Prostate gland (tissue), 2 donors: ENCODE measurements at regions not wholly inside any gene's neighbourhood (a gene's known extent, or its start where the extent isn't known, plus 50 kb on each side); places are given as distances from the start of the nearest gene placed in this dataset.
"Not testable (repeated sequence)": the region's sequence is repeated elsewhere in the genome, so short reads cannot be mapped to it uniquely, and the experiment has no call there.

Experiments
- DNase-seq: peaks from one replicate; pipeline ENCODE4 v3.0.0-alpha.2; 2019; ENCODE audit warnings: low spot score
- H3K27ac ChIP-seq, 2 donors: fragments of 200-600 bp; sonication (generic); 2 replicates each; pipeline ENCODE4 v1.5.1; 2017 to 2019
- H3K27me3 ChIP-seq: fragments of 200-600 bp; sonication (generic); replicated peaks from 2 replicates; pipeline ENCODE4 v1.5.1; 2019; ENCODE audit not compliant: insufficient read depth
- H3K36me3 ChIP-seq, 2 donors: fragments of 200-600 bp; sonication (generic); 1 replicate in 1 of 2; 2 replicates in 1 of 2; pipeline versions ENCODE4 v1.5.1 to v1.8.1; 2017 to 2019
- H3K4me1 ChIP-seq: fragments of 200-600 bp; sonication (generic); replicated peaks from 2 replicates; pipeline ENCODE4 v1.5.1; 2019
- H3K4me3 ChIP-seq, 2 donors: fragments of 200-600 bp; sonication (generic); 2 replicates each; pipeline ENCODE4 v1.5.1; 2017 to 2019
- H3K9me3 ChIP-seq: fragments of 200-600 bp; sonication (generic); 2 replicates; pipeline ENCODE4 v1.5.1; 2017
- POLR2A ChIP-seq: fragments of 450-650 bp; IDR thresholded peaks from one replicate; pipeline ENCODE4 v1.6.1; 2016; ENCODE audit warnings: antibody characterized with exemption, mild to moderate bottlenecking
- POLR2AphosphoS5 ChIP-seq: sonication (generic); formaldehyde crosslinking; IDR thresholded peaks from one replicate; pipeline ENCODE4 v1.6.1; 2017; ENCODE audit warnings: antibody characterized with exemption
- WGBS: methylation state at CpG from one replicate; pipeline ENCODE4 v1.1.5; 2018; 5-methylcytosine and 5-hydroxymethylcytosine counted together
- intact Hi-C: fragments of 100-400 bp; cut with DNase I; formaldehyde crosslinking; loops from one replicate; pipeline ENCODE4 v1.14.2; 2022
- TF ChIP-seq, protein P1 (sequence below), 4 experiments: fragments of 200-600 bp in 2 of 4; fragments of 450-650 bp in 2 of 4; sonication (generic) in 2 of 4; IDR thresholded peaks; 1 replicate in 3 of 4; 2 replicates in 1 of 4; pipeline ENCODE4 v1.5.1; 2016 to 2019; ENCODE audit warnings: antibody characterized with exemption in 4 of 4, mild to moderate bottlenecking in 2 of 4, moderate library complexity in 2 of 4

DNA sequence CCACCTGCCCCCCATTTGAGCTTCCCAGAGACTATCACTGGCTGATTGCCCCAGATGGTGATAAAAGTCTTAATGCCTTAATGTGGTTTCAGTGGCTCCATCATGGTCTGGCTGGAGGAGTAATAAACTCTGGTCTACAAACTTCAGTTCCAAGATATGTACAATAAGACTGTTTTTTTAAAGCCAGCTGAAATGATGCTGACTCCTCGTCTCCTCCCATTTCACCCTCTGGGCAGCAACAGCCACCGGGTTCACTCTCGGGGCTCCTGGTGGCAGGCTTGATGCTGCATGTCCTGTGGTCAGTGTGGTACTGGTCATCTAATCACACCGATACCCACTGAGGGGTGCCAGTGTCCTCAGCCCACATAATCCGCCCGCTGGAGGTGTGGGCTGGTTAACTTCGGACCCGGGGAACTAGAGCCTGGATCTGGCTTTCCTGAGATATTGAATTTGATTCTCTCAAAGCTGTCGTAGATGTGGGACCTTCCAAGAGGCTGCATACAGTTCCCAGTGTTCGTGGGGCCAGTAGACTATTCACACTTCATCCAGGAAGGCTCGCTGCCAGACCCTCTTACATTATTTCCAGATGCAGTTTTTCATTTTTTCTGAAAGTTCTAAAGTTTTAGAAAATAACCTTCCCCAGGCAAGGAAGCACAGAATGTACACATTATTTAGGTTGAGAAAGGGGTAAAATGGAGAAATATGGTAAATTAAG is 95.3 kb downstream of the GALR1 start:
- Histone ChIP-seq H3K4me3 (no peak overlapping the region), H3K27me3 (peaks cover 1% of the 10 kb centered on the region), H3K27ac (no peak overlapping the region), H3K4me1 (no peaks in the 10 kb centered on the region), H3K9me3 (no peaks in the 10 kb centered on the region), H3K36me3 (no peaks in the 10 kb centered on the region)
- intact Hi-C loops, result no loop called here
- DNase-seq, result no peak
- WGBS, result 77% methylated on average over 11 of the region's 11 CpGs
- TF ChIP-seq, protein P1, sequence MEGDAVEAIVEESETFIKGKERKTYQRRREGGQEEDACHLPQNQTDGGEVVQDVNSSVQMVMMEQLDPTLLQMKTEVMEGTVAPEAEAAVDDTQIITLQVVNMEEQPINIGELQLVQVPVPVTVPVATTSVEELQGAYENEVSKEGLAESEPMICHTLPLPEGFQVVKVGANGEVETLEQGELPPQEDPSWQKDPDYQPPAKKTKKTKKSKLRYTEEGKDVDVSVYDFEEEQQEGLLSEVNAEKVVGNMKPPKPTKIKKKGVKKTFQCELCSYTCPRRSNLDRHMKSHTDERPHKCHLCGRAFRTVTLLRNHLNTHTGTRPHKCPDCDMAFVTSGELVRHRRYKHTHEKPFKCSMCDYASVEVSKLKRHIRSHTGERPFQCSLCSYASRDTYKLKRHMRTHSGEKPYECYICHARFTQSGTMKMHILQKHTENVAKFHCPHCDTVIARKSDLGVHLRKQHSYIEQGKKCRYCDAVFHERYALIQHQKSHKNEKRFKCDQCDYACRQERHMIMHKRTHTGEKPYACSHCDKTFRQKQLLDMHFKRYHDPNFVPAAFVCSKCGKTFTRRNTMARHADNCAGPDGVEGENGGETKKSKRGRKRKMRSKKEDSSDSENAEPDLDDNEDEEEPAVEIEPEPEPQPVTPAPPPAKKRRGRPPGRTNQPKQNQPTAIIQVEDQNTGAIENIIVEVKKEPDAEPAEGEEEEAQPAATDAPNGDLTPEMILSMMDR (IDR thresholded peaks at IDR 0.05), result no peak
- TF ChIP-seq POLR2AphosphoS5 (no peak), POLR2A (no peak)

DNA sequence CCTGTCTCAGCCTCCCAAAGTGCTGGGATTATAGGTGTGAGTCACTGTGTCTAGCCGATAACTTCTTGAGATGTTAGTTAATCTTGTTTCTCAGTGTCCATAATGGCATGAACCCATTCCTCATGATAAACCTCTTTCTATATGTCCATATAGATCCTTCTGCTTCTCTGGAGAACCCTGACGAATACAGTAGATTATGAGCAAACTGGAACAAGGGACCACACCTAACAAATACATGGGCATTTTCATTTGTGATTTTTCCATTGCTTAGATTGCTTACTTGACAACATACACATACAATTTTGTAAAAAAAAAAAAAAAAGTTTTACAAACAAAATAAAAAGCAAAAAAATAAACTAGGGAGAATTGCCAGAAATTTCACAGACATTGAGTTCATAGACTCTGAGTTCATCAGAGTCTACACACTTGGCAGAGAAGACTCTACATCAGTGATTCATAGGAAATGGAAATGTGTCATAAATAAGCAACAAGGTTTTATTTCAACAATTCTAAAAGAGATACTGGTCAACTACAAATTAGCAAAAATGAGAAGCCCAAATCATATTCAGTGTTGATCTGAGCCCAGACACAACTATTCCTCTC is 96.7 kb downstream of the GALR1 start:
- intact Hi-C loops, result no loop called here
- no peak for DNase-seq
- no peaks in the 10 kb centered on the region for H3K27me3 ChIP-seq
- H3K27ac ChIP-seq, result no peak overlapping the region
- no peaks in the 10 kb centered on the region for H3K9me3 ChIP-seq
- TF ChIP-seq, protein P1 (IDR thresholded peaks at IDR 0.05), result no peak
- TF ChIP-seq POLR2A, result no peak
- no peak for TF ChIP-seq POLR2AphosphoS5
- WGBS, result 84% methylated on average over 2 of the region's 2 CpGs
- no peaks in the 10 kb centered on the region for H3K4me1 ChIP-seq
- no peak overlapping the region for H3K4me3 ChIP-seq
- no peaks in the 10 kb centered on the region for H3K36me3 ChIP-seq

- H3K27me3 ChIP-seq, H3K4me3 ChIP-seq, DNase-seq, intact Hi-C loops, H3K4me1 ChIP-seq, H3K36me3 ChIP-seq, H3K27ac ChIP-seq, H3K9me3 ChIP-seq: not testable (repeated sequence)
- 64% methylated on average over 3 of the region's 3 CpGs for WGBS
Observed at GRCh38 chr18:77353349-77353748, 103.7 kb downstream of the GALR1 start.

- 85% methylated on average over 4 of the region's 4 CpGs for WGBS
- Histone ChIP-seq H3K27ac (no peak overlapping the region), H3K4me3 (no peak overlapping the region), H3K9me3 (no peaks in the 10 kb centered on the region), H3K4me1 (no peaks in the 10 kb centered on the region), H3K36me3 (no peaks in the 10 kb centered on the region), H3K27me3 (no peaks in the 10 kb centered on the region)
- no peak for DNase-seq
- TF ChIP-seq POLR2A (no peak), POLR2AphosphoS5 (no peak)
- TF ChIP-seq, protein P1 (IDR thresholded peaks at IDR 0.05), result no peak
- intact Hi-C loops, result no loop called here
Observed at GRCh38 chr18:77359561-77360314, 110.1 kb downstream of the GALR1 start.

DNA sequence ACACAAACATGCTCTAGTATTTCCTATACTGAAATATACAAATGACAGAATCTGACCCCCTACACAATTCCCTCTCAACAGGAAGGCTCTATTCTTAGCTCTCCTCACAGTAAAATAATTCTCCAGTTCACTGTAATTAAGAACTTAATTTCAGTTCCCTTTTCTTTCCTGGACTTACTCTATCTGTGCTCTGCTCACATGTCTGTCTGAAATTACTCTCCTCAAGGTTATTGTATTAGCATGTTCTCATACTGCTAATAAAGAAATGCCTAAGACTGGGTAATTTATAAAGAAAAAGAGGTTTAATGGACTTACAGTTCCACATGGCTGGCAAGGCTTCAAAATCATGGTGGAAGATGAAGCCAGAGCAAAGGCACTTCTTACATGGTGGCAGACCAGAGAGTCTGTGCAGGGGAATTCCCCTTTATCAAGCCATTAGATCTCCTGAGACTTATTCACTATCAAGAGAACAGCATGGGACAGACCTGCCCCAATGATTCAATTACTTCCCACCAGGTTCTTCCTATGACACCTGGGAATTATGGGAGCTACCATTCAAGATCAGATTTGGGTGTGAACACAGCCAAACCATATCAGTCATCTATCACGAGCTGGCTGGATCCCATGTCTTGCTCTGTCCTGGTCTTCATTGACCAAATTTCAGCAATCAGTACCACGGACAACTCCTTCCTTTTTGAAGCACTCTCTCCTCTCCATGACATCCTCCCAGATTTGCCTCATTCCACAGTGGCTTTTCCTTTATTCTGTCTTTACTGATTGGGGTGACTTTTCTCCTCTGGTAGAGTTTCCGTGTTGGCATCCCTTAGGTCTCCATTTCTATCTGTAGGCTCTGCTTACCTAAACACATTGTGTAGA is 110.9 kb downstream of the GALR1 start:
- WGBS, result 47% methylated on average over 3 of the region's 3 CpGs
- intact Hi-C loops, result no loop called here
- TF ChIP-seq, protein P1 (IDR thresholded peaks at IDR 0.05), result no peak
- TF ChIP-seq POLR2AphosphoS5 (no peak), POLR2A (no peak)
- H3K36me3 ChIP-seq, result no peaks in the 10 kb centered on the region
- H3K27me3 ChIP-seq, result no peaks in the 10 kb centered on the region
- H3K9me3 ChIP-seq, result no peaks in the 10 kb centered on the region
- no peak overlapping the region for H3K4me3 ChIP-seq
- DNase-seq, result no peak
- no peak overlapping the region for H3K27ac ChIP-seq
- no peaks in the 10 kb centered on the region for H3K4me1 ChIP-seq
